ENCODE measurements at regions not wholly inside any gene's neighbourhood (a gene's known extent, or its start where the extent isn't known, plus 50 kb on each side); places are given as distances from the start of the nearest gene placed in this dataset.
A peak's percentile ranks its signal among the peaks of the same experiment; 100 is the strongest.

GRCh38 chr6:81938014-81938856 is 185.8 kb upstream of the TENT5A start:
- TF ChIP-seq CTCF (tag by site-specific recombination; IDR thresholded peaks at IDR 0.05) (no peak), PRDM2 (tag by site-specific recombination; IDR thresholded peaks at IDR 0.05; ENCODE audit: borderline replicate concordance) (no peak), KLF1 (tag by site-specific recombination; IDR thresholded peaks at IDR 0.05) (no peak), ZNF404 (tag by site-specific recombination; IDR thresholded peaks at IDR 0.05) (no peak), ZNF501 (tag by site-specific recombination; IDR thresholded peaks at IDR 0.05) (no peak), FEZF1 (tag by site-specific recombination; IDR thresholded peaks at IDR 0.05) (0 out of 2 replicates have a peak, but pooled peaks have one; percentile 10), ZNF24 (tag by site-specific recombination; IDR thresholded peaks at IDR 0.05) (0 out of 2 replicates have a peak, but pooled peaks have one; percentile 48), ZNF398 (tag by site-specific recombination; IDR thresholded peaks at IDR 0.05) (no peak), BCL6B (tag by site-specific recombination; IDR thresholded peaks at IDR 0.05) (no peak), YY1 (tag by site-specific recombination; IDR thresholded peaks at IDR 0.05) (no peak), ZBTB10 (tag by site-specific recombination; IDR thresholded peaks at IDR 0.05) (no peak), ZNF660 (tag by site-specific recombination; IDR thresholded peaks at IDR 0.05) (peak; percentile 82), ZNF518A (tag by site-specific recombination; conservative IDR thresholded peaks at IDR 0.05; ENCODE audit: low read depth) (peak; percentile 59; the same call in 1 of the 2 replicates)

Measured in HEK293 (cell line).